NCI-H82 treated with DMSO at 0.1 percent for 48 hours (cell line): ENCODE measurements at regions not wholly inside any gene's neighbourhood (a gene's known extent, or its start where the extent isn't known, plus 50 kb on each side); places are given as distances from the start of the nearest gene placed in this dataset.
"Not testable (repeated sequence)": the region's sequence is repeated elsewhere in the genome, so short reads cannot be mapped to it uniquely, and the experiment has no call there.

ENCODE experiments used
- DNase-seq: peaks from one replicate; lab custom pipeline; 2025; ENCODE audit not compliant: unreplicated experiment; lab: John Stamatoyannopoulos, UW

DNA sequence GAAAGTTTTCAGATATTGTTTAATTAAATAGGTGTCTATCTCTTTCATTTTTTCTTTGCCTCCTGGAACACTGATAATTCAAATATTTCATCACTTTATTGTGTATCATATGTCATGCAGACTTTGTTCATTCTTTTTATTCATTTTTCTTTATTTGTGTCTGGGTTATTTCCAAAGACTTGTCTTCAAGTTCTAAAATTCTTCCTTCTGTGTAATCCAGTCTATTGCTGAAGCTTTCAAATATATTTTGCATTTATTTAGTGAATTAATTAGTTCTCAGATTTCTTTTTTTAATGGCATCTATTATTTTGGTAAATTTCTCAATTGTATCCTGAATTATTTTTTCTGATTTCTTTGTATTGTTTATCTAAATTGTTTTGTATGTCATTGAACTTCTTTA is 70.1 kb downstream of the ZNF330 start:
- no peak for DNase-seq

DNA sequence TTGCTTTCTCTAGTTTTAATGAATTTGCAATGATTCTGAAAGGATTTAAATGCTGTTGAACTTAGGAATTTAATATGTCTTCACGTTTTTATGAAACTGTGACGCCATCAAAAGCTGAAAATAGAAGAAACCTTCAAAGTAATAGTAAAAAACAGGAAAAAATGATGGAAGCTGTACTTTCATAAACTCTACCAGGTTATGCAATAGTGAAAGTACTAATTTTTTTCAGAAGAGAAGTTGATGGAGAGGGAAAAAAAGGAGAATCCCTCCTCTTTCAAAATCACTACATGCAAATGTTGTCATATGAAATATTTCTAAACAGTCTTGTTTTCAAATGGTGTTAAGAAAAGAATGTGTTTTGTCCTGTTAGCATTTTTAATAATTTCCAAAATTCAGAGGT is 73.6 kb downstream of the ZNF330 start:
- DNase-seq = no peak

DNA sequence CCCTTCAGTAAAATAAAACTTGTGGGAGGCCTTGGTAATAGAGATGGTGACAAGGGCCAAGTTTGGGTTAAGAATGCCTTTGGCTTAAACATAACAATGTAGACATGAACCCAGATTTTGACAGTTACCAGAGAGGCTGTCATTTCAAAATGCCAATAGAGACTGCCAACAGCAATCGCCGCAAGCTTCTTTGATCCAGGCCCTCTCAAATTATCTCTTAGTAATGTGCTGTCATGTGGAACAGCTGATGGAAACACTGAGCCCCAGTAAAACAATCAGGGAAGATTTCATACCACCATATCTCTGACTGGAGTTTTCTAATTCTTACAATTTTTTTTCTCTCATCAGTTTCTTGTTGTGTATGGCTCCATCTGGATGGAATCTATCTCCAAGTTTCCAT is 80.5 kb downstream of the ZNF330 start:
- DNase-seq = no peak

DNA sequence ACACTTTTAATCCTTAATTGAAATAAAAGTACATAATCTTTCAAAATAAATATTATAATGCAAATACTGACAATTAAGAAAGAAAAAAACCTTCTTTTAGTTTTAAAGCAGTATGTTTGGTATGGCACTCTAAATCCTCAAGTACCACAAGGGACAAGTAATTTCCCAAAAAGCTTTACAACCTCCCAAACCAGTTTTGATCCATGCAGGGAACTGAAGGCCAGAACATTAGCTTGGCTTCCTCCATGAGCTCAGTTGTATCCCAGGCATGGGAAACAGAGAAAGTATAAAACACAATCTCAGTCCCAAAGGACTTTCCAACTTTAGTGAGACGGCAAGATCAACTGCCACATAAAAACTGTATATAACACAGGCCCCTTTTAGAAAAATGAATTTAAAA is 82.2 kb downstream of the ZNF330 start:
- DNase-seq = no peak

DNA sequence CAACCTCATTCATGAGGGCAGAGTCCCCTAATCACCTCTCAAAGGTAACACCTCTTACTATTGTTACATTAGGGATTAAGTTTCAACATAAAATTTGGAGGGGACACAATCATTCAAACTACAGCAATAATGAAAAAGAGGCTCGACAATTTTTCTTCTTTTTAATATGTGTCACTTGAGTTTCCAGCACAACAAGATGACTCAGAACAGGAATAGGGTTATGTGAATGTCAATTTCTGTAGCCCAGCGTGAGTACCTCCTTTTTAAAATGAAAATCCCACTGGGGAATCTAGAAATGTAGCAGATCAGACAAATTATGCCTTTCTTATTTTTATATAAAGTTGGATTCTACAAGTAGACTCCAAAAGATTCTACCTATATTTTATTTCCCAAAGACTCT is 83.7 kb downstream of the ZNF330 start:
- no peak for DNase-seq

DNA sequence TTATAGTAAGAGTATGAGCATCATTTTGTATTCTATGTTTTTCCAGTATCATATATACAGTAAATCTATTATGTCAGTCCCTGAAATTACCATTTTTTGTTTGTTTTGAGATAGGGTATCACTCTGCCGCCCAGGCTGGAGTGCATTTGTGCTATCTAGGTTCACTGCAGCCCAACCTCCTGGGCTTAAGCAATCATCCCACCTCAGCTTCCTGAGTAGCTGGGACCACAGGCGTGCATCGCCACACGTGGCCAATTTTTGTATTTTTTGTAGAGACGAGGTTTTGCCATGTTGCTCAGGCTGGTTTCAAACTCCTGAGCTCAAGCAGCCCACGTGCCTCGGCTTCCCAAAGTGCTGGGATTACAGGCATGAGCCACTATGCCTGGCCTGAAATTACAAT is 85.6 kb downstream of the ZNF330 start:
- no peak for DNase-seq

DNA sequence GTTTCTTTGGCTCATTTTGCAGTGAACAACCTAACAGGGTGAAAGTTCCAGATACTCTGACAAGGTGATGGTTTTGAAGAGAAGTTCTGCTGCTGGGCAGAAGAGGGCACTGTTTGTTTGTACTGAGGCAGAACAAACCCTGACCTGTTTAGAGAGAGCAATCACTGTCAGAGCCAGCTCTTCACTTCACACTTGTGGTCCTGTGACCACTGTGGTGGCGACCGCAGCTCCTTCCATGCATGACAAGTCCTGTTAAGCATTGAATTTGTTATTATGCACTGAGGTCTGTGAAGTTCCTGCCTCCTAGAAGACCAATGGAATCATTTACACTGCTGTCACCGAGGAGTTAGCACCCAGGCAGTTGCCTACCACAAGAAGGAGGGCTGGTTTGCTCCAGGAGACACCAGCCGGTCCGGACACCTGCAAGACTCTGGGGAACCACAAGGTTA is 86.6 kb downstream of the ZNF330 start:
- DNase-seq = peak; percentile 36

DNA sequence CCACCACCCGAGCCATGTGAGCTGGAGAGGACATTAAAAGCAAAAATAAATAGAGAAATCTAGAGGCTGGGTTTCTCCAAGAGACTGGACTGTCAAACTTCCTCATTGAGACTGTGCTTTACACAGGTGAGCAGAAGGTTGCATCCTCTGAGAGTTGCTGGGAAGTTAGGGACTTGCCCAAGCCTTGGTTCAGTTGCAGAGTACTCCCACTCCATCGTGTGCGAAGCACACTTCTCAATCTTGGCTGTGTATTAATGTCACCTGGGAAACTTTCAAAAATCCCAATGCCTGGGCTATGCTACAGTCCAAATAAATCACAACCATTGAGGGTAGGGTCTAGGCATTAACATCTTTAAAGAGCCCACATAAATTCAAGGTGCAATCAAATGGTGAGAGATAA is 89.2 kb downstream of the ZNF330 start:
- DNase-seq = no peak

DNA sequence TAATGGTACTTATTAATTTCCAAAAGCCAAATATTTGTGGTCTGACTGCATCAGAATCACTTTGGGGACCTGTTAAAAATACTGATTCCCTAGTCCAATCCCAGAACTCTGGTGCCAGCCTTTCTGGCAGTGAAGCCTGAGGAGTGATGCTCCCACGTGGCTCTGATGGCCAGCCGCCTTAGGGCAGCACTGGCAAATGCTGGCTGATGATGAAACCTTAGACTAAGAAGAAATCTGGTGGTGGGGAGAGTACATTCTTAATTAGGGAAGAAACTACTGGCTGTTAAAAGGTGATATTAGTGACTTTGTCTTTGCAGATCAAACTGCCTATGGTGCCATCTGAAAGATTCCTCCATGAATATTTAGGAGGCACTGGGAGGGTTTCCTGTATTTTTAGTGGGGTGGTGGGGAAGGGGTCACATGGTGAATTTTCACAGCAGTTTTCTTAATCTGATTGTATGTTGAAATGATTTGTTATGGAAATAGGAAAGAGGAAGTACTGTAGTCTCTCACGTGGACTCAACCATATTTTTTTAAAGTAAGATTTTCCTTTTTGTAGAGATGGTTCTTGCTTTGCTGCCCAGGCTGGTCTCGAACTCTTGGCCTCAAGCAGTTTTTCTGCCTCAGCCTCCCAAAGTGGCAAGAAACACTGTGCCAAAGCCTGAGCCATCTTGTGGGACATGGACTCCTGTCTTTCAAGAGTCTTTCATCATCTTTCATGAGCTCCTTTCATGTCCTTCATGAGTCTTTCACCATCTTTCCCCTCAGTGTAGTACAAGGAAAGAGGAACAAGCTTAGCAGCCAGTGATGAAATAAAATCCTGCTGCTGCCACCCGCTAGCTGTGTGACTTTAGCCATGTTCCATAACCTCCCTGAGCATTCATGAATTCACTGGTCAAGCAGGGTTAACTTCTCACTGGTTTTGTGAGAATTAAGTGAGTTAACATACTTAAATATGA is 90.8 kb downstream of the ZNF330 start:
- DNase-seq = no peak

DNA sequence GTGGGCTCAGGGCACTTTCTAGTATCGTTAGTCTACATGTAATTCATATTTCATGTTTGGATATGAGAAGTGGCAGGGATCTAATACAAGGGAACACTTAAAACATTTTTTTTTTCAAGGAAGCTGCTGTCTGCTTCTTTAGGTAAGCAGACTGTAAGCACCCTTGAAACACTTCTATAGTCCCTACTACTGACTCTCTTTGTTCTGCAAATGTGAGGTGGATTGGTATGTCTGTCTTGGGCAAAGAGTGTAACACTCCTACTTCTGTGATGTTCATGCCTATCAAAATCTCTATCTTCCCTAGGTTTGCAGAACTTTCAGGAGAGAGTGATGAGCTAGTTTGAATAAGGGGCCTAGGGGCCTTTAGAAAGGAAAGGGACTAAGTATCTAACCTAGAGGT is 93.9 kb downstream of the ZNF330 start:
- DNase-seq = no peak

DNA sequence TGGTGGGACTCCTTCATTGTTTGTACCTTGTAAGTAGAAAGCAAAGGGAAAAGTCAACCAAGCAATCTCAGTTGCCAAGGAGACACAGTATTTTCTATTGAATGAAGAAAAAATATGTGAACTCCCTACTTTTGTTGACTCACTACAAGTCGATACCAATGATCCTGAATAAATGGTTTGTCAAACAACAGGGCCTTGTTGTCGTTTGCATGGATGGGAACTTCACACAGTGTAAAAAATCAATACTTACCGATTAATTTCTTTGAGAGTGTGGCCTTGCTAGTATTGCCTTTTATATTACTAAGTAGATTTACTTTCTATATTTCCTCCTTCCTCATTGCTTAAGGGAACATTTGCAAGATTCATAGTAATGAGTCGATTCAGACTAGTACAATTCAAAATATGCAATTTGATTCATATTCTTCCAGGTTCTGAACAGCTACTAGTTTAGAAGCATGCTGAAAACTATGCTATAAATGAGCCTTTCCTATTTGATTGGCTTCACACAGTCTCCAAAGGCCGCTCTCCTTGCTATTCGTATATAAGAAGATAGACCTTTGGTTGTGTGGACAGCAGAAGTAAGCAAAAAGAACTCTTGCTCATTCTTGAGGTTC is 108.0 kb downstream of the ZNF330 start:
- no peak for DNase-seq

DNA sequence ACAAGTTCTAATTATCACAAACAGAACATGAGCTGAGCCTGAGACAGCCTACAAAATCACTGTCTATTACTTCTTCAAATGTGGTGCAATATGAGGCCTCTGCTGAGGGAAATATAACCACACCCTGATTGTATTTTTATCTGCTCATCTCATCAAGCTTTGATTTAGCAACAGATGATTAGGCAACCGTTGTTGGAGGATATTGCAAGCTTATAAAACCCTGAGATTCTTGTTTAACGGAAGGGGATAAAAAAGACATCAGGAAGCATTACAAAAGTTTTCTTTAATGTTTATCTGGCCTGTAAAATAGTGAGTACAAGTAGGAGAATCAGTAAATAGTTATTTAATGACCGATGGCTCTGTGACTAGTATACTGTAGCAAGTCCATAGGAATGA is 108.5 kb downstream of the ZNF330 start:
- DNase-seq = no peak

DNA sequence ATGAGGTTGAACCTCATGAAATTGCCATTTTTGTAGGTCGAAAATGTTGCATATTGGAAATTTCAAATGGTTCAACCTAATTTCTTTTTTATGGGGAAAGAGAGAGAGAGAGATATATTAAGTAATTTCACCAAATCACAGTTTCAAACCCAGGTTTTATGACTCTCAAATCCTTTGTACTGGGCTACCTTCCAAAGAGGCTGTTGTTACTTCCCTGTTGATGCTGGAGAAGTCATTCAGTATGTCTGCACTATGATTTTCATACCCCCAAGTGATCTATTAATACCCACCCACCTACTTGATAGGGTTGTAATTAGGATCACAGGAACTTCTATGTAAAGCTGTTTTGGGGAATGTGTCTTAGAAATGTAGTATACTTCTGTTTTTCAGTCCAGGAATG is 109.9 kb downstream of the ZNF330 start:
- DNase-seq = no peak

DNA sequence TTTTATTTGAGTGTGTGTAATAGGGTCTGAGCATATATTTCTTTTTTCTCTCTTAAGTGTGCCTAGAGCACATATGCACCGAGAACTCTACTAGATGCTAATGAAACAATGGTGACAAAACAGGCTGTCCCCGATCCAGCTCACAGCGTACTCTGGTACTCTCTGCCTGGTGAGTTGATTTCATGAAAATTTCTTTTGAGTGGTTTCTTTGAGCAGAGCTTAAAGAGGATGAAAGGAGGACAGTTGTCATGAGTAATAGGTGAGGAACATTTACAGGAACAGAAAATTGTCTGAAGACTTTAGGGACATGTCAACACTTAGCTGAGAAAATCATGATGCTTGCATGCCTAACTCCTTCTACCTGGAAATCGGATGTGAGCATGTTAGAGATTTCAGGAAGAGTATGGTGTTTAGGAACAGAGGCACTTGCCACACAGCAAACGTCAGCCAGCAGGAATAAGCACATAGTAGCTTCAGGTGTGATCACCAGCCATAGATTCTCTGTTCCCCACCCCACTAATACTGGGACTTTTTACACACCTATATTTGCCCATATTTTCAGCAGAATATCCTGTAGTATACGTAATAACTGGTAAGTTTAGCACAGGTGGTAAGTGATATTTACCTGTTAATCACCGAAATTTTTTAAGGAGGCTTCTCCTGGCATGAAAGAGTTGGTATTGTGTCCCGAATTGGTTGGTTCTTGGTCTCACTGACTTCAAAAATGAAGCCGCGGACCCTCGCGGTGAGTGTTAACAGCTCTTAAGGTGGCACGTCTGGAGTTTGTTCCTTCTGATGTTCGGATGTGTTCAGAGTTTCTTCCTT is 111.1 kb downstream of the ZNF330 start:
- no peak for DNase-seq

DNA sequence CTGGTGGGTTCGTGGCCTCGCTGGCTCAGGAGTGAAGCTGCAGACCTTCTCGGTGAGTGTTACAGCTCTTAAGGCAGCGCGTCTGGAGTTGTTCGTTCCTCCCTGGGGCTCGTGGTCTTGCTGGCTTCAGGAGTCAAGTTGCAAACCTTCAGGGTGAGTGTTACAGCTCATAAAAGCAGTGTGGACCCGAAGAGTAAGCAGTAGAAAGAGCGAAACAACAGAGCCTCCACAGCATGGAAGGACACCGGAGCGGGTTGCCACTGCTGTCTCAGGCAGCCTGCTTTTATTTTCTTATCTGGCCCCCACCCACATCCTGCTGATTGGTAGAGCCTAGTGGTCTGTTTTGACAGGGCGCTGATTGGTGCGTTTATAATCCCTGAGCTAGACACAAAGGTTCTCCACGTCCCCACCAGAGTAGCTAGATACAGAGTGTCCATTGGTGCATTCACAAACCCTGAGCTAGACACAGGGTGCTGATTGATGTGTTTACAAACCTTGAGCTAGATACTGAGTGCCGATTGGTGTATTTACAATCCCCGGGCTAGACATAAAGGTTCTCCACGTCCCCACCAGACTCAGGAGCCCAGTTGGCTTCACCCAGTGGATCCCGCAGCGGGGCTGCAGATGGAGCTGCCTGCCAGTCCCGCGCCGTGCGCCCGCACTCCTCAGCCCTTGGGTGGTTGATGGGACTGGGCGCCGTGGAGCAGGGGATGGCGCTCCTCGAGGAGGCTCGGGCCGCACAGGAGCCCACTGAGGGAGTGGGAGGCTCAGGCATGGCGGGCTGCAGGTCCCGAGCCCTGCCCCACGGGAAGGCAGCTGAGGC is 111.9 kb downstream of the ZNF330 start:
- peak; percentile 90 for DNase-seq

DNA sequence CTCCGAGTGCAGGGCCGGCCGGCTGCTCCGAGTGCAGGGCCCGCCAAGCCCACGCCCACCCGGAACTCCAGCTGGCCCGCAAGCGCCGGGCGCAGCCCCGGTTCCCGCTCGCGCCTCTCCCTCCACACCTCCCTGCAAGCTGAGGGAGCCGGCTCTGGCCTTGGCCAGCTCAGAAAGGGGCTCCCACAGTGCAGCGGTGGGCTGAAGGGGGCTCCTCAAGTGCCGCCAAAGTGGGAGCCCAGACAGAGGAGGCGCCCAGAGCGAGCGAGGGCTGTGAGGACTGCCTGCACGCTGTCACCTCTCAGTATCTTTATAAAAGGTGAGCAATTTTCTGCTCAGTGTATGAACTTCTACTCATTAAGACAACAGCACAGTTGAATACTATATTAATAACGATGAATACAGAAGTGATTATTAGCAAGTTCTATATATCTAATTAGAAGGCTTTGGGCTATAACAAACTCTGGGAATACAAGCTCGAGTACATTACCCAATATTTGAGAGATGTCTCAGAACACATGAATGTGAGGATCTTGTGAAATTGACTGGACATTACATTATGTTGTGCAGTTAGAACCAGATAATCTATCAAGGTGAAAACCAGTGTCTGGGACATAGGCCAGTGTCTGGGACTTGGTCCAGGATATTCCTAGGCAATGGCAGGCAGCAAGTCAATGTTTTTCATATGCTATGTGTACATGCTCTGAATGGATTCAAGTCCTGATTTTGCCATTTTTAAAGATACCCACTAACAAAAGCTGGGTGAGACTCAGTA is 112.9 kb downstream of the ZNF330 start:
- not testable (repeated sequence) for DNase-seq

DNA sequence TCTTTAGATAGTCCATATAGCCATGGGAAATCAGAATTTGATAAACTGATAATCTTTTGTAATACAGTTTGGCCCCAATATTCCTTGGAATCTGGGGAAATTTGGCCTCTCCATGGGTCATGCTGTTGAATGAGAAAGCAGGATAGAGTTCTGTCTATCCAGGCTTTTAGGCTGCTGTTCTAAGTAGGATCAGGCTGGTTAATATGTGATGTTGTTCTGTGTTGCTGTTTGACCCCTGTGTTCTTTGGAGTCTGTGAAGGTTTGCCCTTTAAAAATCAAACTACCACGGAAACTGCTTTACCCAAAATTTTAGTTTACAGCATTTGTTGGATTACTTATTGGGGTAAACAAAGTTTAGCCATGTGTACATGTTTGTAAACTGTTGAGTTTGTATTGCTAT is 114.5 kb downstream of the ZNF330 start:
- DNase-seq = peak; percentile 46

DNA sequence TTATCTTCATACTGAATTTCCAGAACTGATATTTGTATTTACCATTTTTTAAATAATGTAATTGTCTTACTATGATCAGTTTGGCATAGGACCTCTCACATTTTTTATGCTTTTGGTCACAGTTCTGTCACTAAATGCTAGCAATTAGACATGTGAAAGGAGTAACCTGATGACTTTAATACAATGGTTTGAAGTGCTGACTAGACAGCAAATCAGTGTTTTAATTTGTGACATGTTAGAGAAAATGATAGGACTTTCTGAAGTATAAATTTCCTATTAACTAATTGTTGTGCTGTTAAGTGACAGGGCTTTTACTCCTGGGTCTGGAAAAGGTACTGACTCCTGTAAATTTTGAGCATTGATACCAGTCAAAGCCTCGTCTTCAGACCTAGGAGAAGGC is 117.5 kb downstream of the ZNF330 start:
- no peak for DNase-seq

DNA sequence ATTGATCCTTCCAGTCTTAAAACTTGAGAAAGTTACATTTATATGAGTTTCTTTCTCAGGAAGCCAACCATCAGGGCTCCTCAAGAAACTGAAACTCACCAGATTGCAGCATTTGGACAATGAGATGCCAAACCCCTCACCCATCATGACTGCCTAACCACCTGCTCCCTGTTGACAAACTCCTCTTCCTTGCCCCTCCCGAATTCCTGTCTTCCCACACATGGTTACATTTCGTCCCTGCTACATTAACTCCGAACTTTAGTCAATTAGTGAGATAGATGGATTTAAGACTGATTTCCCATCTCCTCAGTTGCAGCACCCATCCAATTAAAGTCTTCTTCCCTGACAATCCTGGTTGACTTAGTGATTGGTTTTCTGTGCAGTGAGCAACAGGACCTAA is 118.7 kb downstream of the ZNF330 start:
- DNase-seq = peak; percentile 99

DNA sequence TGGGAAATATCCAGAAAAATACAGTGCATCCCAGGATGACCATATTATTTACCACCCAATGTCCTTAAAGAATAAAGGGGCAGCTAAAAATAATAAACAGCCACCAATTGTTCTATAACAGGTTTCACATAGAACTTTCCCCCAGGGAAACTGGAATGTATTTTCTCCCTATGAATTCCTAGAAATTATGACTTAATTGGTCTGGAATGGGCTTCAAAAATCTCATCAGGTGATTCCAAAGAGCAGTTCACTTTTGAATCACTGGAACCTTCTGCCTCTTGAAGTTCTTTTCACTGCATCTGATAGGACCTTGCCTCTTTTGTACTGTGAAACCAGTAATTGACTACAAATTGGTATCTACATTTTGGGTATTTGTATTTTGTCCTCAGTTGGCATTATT is 119.3 kb downstream of the ZNF330 start:
- no peak for DNase-seq
